ENCODE measurements at regions not wholly inside any gene's neighbourhood (a gene's known extent, or its start where the extent isn't known, plus 50 kb on each side); places are given as distances from the start of the nearest gene placed in this dataset.

DNA sequence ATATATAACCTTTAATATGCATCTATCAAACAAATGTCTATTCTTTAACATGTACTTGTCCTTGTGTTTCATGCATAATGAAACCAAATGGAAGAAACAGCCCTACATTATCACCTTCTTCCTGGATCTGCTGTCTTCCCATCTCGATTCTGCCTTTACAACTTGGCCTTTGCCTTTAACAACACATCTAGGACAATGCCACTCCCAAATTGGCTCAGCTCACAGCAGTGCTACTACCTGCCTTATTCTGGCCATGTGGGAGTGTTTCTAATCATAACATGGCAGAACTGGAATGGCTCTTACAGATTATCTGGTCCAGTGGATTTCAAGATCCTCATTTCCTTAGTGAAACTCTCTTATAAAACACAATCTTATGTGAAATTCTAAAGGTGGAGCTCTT is 176.5 kb downstream of the CARTPT start:
- Histone ChIP-seq H3K4me1 (ENCODE audit: low read depth, poor library complexity, severe bottlenecking) (no peaks in the 10 kb centered on the region), H3K4me3 (IDR thresholded peaks at IDR 0.05; ENCODE audit: insufficient read depth, low read depth, low read length) (no peak overlapping the region), H3K27me3 (ENCODE audit: insufficient read depth, low read depth) (no peaks in the 10 kb centered on the region), H2AFZ (ENCODE audit: low read depth) (no peak overlapping the region), H3K4me2 (no peak overlapping the region), H4K20me1 (ENCODE audit: insufficient read depth) (no peaks in the 10 kb centered on the region), H3K36me3 (ENCODE audit: insufficient read depth) (no peaks in the 10 kb centered on the region), H3K27ac (no peak overlapping the region), H3K79me2 (ENCODE audit: insufficient read depth, low read depth) (no peaks in the 10 kb centered on the region), H3K9ac (no peak overlapping the region)
- TF ChIP-seq, protein P1, sequence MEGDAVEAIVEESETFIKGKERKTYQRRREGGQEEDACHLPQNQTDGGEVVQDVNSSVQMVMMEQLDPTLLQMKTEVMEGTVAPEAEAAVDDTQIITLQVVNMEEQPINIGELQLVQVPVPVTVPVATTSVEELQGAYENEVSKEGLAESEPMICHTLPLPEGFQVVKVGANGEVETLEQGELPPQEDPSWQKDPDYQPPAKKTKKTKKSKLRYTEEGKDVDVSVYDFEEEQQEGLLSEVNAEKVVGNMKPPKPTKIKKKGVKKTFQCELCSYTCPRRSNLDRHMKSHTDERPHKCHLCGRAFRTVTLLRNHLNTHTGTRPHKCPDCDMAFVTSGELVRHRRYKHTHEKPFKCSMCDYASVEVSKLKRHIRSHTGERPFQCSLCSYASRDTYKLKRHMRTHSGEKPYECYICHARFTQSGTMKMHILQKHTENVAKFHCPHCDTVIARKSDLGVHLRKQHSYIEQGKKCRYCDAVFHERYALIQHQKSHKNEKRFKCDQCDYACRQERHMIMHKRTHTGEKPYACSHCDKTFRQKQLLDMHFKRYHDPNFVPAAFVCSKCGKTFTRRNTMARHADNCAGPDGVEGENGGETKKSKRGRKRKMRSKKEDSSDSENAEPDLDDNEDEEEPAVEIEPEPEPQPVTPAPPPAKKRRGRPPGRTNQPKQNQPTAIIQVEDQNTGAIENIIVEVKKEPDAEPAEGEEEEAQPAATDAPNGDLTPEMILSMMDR (conservative IDR thresholded peaks at IDR 0.05; ENCODE audit: low read depth, low read length) = no peak

DNA sequence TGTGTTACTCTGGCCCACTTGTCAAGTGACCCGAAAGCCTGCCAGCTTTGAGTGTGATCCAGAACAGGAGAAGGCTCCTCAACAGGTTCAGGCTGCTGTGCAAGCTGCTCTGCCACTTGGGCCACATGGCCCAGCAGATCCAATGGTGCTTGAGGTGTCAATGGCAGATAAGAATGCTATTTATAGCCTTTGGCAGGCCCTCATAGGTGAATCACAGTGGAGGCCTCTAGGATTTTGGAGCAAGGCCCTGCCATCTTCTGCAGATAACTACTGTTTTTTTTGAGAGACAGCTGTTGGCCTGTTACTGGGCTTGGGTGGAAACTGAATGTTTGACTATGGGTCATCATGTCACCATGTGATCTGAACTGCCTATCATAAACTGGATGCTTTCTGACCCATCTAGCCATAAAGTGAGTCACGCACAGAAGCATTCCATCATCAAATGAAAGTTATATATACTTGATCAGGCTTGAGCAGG is 180.8 kb downstream of the CARTPT start:
- Histone ChIP-seq H3K4me1 (ENCODE audit: low read depth, poor library complexity, severe bottlenecking) (no peaks in the 10 kb centered on the region), H3K4me3 (IDR thresholded peaks at IDR 0.05; ENCODE audit: insufficient read depth, low read depth, low read length) (no peak overlapping the region), H3K27ac (no peak overlapping the region), H3K27me3 (ENCODE audit: insufficient read depth, low read depth) (no peaks in the 10 kb centered on the region), H3K9ac (no peak overlapping the region), H3K36me3 (ENCODE audit: insufficient read depth) (no peaks in the 10 kb centered on the region), H4K20me1 (ENCODE audit: insufficient read depth) (no peaks in the 10 kb centered on the region), H3K79me2 (ENCODE audit: insufficient read depth, low read depth) (no peaks in the 10 kb centered on the region), H3K4me2 (no peak overlapping the region), H2AFZ (ENCODE audit: low read depth) (no peak overlapping the region)
- TF ChIP-seq, protein P1 (conservative IDR thresholded peaks at IDR 0.05; ENCODE audit: low read depth, low read length) = no peak

DNA sequence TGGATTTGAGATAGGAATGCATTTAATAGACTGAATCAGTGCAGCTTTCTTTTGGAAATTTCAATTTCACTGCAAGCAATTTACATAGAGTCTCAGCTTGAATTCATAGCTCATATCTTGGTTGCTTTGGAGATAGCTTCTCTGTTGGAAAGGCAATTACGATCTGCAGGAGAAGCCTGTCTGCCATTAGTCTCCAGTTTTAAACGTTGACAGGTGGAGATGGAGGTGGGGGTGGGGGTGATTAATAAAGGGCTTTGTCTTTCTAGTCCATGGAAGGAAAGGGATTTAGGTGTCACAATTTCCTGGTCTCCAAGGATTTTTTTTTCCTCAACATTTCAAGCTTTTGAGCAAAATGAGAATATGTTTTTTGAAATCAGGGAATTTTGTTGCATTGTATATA is 184.7 kb downstream of the CARTPT start:
- Histone ChIP-seq H3K4me2 (no peak overlapping the region), H3K36me3 (ENCODE audit: insufficient read depth) (no peaks in the 10 kb centered on the region), H3K79me2 (ENCODE audit: insufficient read depth, low read depth) (no peaks in the 10 kb centered on the region), H3K4me1 (ENCODE audit: low read depth, poor library complexity, severe bottlenecking) (no peaks in the 10 kb centered on the region), H3K27ac (no peak overlapping the region), H4K20me1 (ENCODE audit: insufficient read depth) (no peaks in the 10 kb centered on the region), H3K27me3 (ENCODE audit: insufficient read depth, low read depth) (no peaks in the 10 kb centered on the region), H2AFZ (ENCODE audit: low read depth) (no peak overlapping the region), H3K4me3 (IDR thresholded peaks at IDR 0.05; ENCODE audit: insufficient read depth, low read depth, low read length) (no peak overlapping the region), H3K9ac (no peak overlapping the region)
- TF ChIP-seq, protein P1 (conservative IDR thresholded peaks at IDR 0.05; ENCODE audit: low read depth, low read length) = no peak

DNA sequence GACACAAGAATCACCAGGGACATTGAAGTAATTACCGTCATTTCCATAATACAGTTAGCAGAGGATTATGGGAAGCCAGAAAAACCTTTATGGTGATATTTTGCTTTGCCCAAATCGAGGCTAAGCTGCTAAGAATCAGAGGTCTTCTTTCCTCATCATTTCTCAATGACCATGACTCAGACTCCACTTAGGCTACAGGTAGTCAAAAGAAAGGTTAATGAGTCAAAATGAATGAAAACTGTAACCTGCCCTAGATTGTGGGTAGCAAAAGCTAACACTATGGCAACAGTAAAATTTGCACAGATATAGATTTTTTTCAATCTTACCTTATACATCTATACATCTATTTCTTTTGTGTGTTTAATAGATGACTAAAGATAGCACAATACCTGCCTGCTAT is 185.8 kb downstream of the CARTPT start:
- Histone ChIP-seq H3K79me2 (ENCODE audit: insufficient read depth, low read depth) (no peaks in the 10 kb centered on the region), H3K36me3 (ENCODE audit: insufficient read depth) (no peaks in the 10 kb centered on the region), H2AFZ (ENCODE audit: low read depth) (no peak overlapping the region), H3K27me3 (ENCODE audit: insufficient read depth, low read depth) (no peaks in the 10 kb centered on the region), H3K4me1 (ENCODE audit: low read depth, poor library complexity, severe bottlenecking) (no peaks in the 10 kb centered on the region), H4K20me1 (ENCODE audit: insufficient read depth) (no peaks in the 10 kb centered on the region), H3K9ac (no peak overlapping the region), H3K4me2 (no peak overlapping the region), H3K4me3 (IDR thresholded peaks at IDR 0.05; ENCODE audit: insufficient read depth, low read depth, low read length) (no peak overlapping the region), H3K27ac (no peak overlapping the region)
- TF ChIP-seq, protein P1 (conservative IDR thresholded peaks at IDR 0.05; ENCODE audit: low read depth, low read length) = no peak

Data from KMS-11 (cell line).